HEK293T (cell line): ENCODE measurements at regions not wholly inside any gene's neighbourhood (a gene's known extent, or its start where the extent isn't known, plus 50 kb on each side); places are given as distances from the start of the nearest gene placed in this dataset.

Experiments used
- BHLHE40 ChIP-seq: fragments of 450-650 bp; IDR thresholded peaks from 2 replicates; pipeline ENCODE4 v1.6.1; 2016; ENCODE audit warnings: mild to moderate bottlenecking, moderate library complexity, borderline replicate concordance
- SUZ12 ChIP-seq: fragments of 450-650 bp; IDR thresholded peaks from 2 replicates; pipeline ENCODE4 v1.6.1; 2016; ENCODE audit warnings: mild to moderate bottlenecking

DNA sequence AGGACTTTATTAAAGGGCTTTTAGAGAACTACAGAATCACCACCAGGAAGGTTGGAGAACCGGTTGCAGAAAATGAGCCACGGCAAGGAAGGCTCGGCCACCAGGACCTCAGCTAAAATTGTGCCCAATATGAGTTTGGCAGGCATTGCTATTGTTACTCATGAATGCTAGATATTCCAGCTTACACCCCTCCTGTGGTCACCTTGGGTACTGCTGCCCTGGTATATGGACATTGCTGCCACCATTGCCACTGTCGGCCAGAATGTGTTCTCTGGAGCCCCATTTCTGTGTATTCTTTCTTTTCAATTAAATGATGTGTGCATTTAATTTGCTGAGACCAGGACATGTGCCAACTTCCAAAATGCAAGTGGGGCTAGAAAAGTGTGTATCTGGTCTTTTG, 626.7 kb upstream of the BOD1L1 start:
- TF ChIP-seq BHLHE40 (no peak), SUZ12 (no peak)
